ENCODE measurements at regions not wholly inside any gene's neighbourhood (a gene's known extent, or its start where the extent isn't known, plus 50 kb on each side); places are given as distances from the start of the nearest gene placed in this dataset.
"Not testable (repeated sequence)": the region's sequence is repeated elsewhere in the genome, so short reads cannot be mapped to it uniquely, and the experiment has no call there.

- Histone ChIP-seq H3K4me1 (ENCODE audit: insufficient read depth, low read length) (no peaks in the 10 kb centered on the region), H3K4me2 (ENCODE audit: insufficient read depth, low read length) (no peak overlapping the region), H2AFZ (ENCODE audit: low read depth, low read length) (no peak overlapping the region), H3K4me3 (ENCODE audit: low read depth in 1 of 2, low read length in 2 of 2) (no peak overlapping the region), H4K20me1 (ENCODE audit: insufficient read depth, low read length) (no peaks in the 10 kb centered on the region), H3K9me3 (ENCODE audit: insufficient read depth, low read length, severe bottlenecking) (no peaks in the 10 kb centered on the region), H3K79me2 (ENCODE audit: insufficient read depth, low read length) (no peaks in the 10 kb centered on the region), H3K9ac (ENCODE audit: low read depth, low read length) (no peak overlapping the region), H3K27ac (ENCODE audit: low read length) (no peak overlapping the region), H3K27me3 (ENCODE audit: insufficient read depth, low read length, poor library complexity) (no peaks in the 10 kb centered on the region), H3K36me3 (ENCODE audit: insufficient read depth, low read length) (no peaks in the 10 kb centered on the region)
- TF ChIP-seq CTCF (IDR thresholded peaks at IDR 0.05; ENCODE audit: borderline replicate concordance, extremely low read depth, low read length, poor library complexity, severe bottlenecking) (no peak), EZH2 (IDR thresholded peaks at IDR 0.05; ENCODE audit: borderline replicate concordance, low read depth, low read length, severe bottlenecking) (no peak)
- no peak for DNase-seq
- ATAC-seq (ENCODE audit: insufficient read depth, low read depth), result no peak
These were observed 115.8 kb downstream of the RPLP1 start for GRCh38 chr15:69568173-69569009.

- no peaks in the 10 kb centered on the region for H4K20me1 ChIP-seq (ENCODE audit: insufficient read depth, low read length)
- DNase-seq (no peak), ATAC-seq (ENCODE audit: insufficient read depth, low read depth) (no peak)
- peaks cover 4% of the 10 kb centered on the region for H3K27me3 ChIP-seq (ENCODE audit: insufficient read depth, low read length, poor library complexity)
- no peaks in the 10 kb centered on the region for H3K79me2 ChIP-seq (ENCODE audit: insufficient read depth, low read length)
- H3K4me3 ChIP-seq (ENCODE audit: low read depth in 1 of 2, low read length in 2 of 2), result no peak overlapping the region
- H3K36me3 ChIP-seq (ENCODE audit: insufficient read depth, low read length), result no peaks in the 10 kb centered on the region
- no peak overlapping the region for H3K9ac ChIP-seq (ENCODE audit: low read depth, low read length)
- no peak for TF ChIP-seq CTCF (IDR thresholded peaks at IDR 0.05; ENCODE audit: borderline replicate concordance, extremely low read depth, low read length, poor library complexity, severe bottlenecking)
- TF ChIP-seq EZH2 (IDR thresholded peaks at IDR 0.05; ENCODE audit: borderline replicate concordance, low read depth, low read length, severe bottlenecking), result no peak
- no peaks in the 10 kb centered on the region for H3K9me3 ChIP-seq (ENCODE audit: insufficient read depth, low read length, severe bottlenecking)
- H2AFZ ChIP-seq (ENCODE audit: low read depth, low read length), result no peak overlapping the region
- H3K27ac ChIP-seq (ENCODE audit: low read length), result no peak overlapping the region
- no peak overlapping the region for H3K4me2 ChIP-seq (ENCODE audit: insufficient read depth, low read length)
- no peaks in the 10 kb centered on the region for H3K4me1 ChIP-seq (ENCODE audit: insufficient read depth, low read length)
These were observed 117.8 kb downstream of the RPLP1 start for GRCh38 chr15:69570454-69570853.

GRCh38 chr15:69570997-69571396, 118.4 kb downstream of the RPLP1 start:
- Histone ChIP-seq H3K4me3 (ENCODE audit: low read depth in 1 of 2, low read length in 2 of 2) (no peak overlapping the region), H3K79me2 (ENCODE audit: insufficient read depth, low read length) (no peaks in the 10 kb centered on the region), H3K27me3 (ENCODE audit: insufficient read depth, low read length, poor library complexity) (peaks cover 4% of the 10 kb centered on the region), H3K9ac (ENCODE audit: low read depth, low read length) (no peak overlapping the region), H3K36me3 (ENCODE audit: insufficient read depth, low read length) (no peaks in the 10 kb centered on the region), H4K20me1 (ENCODE audit: insufficient read depth, low read length) (no peaks in the 10 kb centered on the region), H2AFZ (ENCODE audit: low read depth, low read length) (no peak overlapping the region), H3K27ac (ENCODE audit: low read length) (no peak overlapping the region), H3K4me2 (ENCODE audit: insufficient read depth, low read length) (no peak overlapping the region), H3K4me1 (ENCODE audit: insufficient read depth, low read length) (no peaks in the 10 kb centered on the region), H3K9me3 (ENCODE audit: insufficient read depth, low read length, severe bottlenecking) (no peaks in the 10 kb centered on the region)
- TF ChIP-seq EZH2 (IDR thresholded peaks at IDR 0.05; ENCODE audit: borderline replicate concordance, low read depth, low read length, severe bottlenecking) (no peak), CTCF (IDR thresholded peaks at IDR 0.05; ENCODE audit: borderline replicate concordance, extremely low read depth, low read length, poor library complexity, severe bottlenecking) (no peak)
- DNase-seq, result no peak
- no peak for ATAC-seq (ENCODE audit: insufficient read depth, low read depth)

GRCh38 chr15:69573278-69573677, 120.7 kb downstream of the RPLP1 start:
- not testable (repeated sequence) for H3K79me2 ChIP-seq (ENCODE audit: insufficient read depth, low read length); H3K4me2 ChIP-seq (ENCODE audit: insufficient read depth, low read length); H3K36me3 ChIP-seq (ENCODE audit: insufficient read depth, low read length); DNase-seq; H3K9me3 ChIP-seq (ENCODE audit: insufficient read depth, low read length, severe bottlenecking); ATAC-seq (ENCODE audit: insufficient read depth, low read depth); H2AFZ ChIP-seq (ENCODE audit: low read depth, low read length); H3K4me3 ChIP-seq (ENCODE audit: low read depth in 1 of 2, low read length in 2 of 2); H3K27me3 ChIP-seq (ENCODE audit: insufficient read depth, low read length, poor library complexity); H3K4me1 ChIP-seq (ENCODE audit: insufficient read depth, low read length); H3K27ac ChIP-seq (ENCODE audit: low read length); H3K9ac ChIP-seq (ENCODE audit: low read depth, low read length); H4K20me1 ChIP-seq (ENCODE audit: insufficient read depth, low read length)
